HL-60 (cell line): ENCODE measurements at regions not wholly inside any gene's neighbourhood (a gene's known extent, or its start where the extent isn't known, plus 50 kb on each side); places are given as distances from the start of the nearest gene placed in this dataset.

Experiments used
- CTCF ChIP-seq: IDR thresholded peaks from one replicate; pipeline ENCODE4 v1.5.1; 2011; ENCODE audit warnings: low read length, control low read depth, inconsistent platforms; ENCODE audit not compliant: insufficient read depth
- GABPA ChIP-seq: IDR thresholded peaks from 2 replicates; pipeline ENCODE4 v1.6.1; 2012; ENCODE audit warnings: low read depth
- POLR2AphosphoS5 ChIP-seq: IDR thresholded peaks from 2 replicates; pipeline ENCODE4 v1.6.1; 2012; ENCODE audit warnings: low read depth
- REST ChIP-seq: IDR thresholded peaks from 2 replicates; pipeline ENCODE4 v1.6.1; 2012; ENCODE audit warnings: low read depth; ENCODE audit not compliant: insufficient replicate concordance
- SPI1 ChIP-seq: IDR thresholded peaks from 2 replicates; pipeline ENCODE4 v1.6.1; 2012; ENCODE audit warnings: low read depth, mild to moderate bottlenecking, borderline replicate concordance

- TF ChIP-seq CTCF: no peak
- TF ChIP-seq REST: no peak
- no peak for TF ChIP-seq POLR2AphosphoS5
- no peak for TF ChIP-seq SPI1
- TF ChIP-seq GABPA: no peak
These were observed 617.2 kb downstream of the MED13L start for GRCh38 chr12:115660211-115660805.
